GM12892 (cell line): ENCODE measurements at regions not wholly inside any gene's neighbourhood (a gene's known extent, or its start where the extent isn't known, plus 50 kb on each side); places are given as distances from the start of the nearest gene placed in this dataset.

Experiments
- POLR2A ChIP-seq: IDR thresholded peaks from 2 replicates; pipeline ENCODE4 v1.6.1; 2011; ENCODE audit warnings: low read depth, low read length, control low read depth
- POLR2AphosphoS5 ChIP-seq: IDR thresholded peaks from 2 replicates; pipeline ENCODE4 v1.6.1; 2011; ENCODE audit warnings: low read depth, low read length, control low read depth
- TAF1 ChIP-seq: IDR thresholded peaks from 2 replicates; pipeline ENCODE4 v1.6.1; 2011; ENCODE audit warnings: low read depth, mild to moderate bottlenecking, control low read depth, low read length, borderline replicate concordance

- TF ChIP-seq POLR2AphosphoS5 = no peak
- TF ChIP-seq POLR2A = no peak
- no peak for TF ChIP-seq TAF1
Observed at GRCh38 chr2:43039376-43040080, 186.9 kb downstream of the ZFP36L2 start.
